GM18519 (cell line): ENCODE measurements at regions not wholly inside any gene's neighbourhood (a gene's known extent, or its start where the extent isn't known, plus 50 kb on each side); places are given as distances from the start of the nearest gene placed in this dataset.
"Not testable (repeated sequence)": the region's sequence is repeated elsewhere in the genome, so short reads cannot be mapped to it uniquely, and the experiment has no call there.

Experiments
- ATAC-seq: cut with Tn5 transposase; IDR thresholded peaks from one replicate; pipeline ENCODE4 v1.9.1; 2021; ENCODE audit warnings: mild to moderate bottlenecking, moderate library complexity; ENCODE audit not compliant: unreplicated experiment, low FRiP score

- ATAC-seq = no peak
These were observed 215.8 kb upstream of the LRRC4C start for GRCh38 chr11:41675205-41675604.

GRCh38 chr11:41713030-41713429 is 253.6 kb upstream of the LRRC4C start:
- ATAC-seq = no peak

DNA sequence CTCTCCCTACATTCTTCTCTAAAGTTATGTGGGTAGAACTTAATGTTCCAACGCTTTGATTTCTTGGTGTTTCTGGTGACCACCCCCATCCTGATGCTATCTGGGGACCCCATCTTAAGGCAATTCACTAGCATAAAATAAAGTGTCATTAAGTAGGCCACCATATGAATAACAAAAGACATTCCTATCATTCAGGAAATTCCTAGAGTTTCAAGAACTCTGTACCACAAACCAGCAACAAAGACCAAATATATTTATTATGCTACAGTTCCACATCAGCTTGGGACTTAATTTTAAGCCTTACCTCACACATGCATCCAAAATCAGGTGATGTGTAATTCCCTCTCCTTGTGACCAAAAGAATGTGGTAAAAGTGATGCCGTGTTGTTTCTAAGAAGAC is 254.6 kb upstream of the LRRC4C start:
- ATAC-seq = no peak

- no peak for ATAC-seq
These were observed 257.4 kb upstream of the LRRC4C start for GRCh38 chr11:41716862-41717261.

DNA sequence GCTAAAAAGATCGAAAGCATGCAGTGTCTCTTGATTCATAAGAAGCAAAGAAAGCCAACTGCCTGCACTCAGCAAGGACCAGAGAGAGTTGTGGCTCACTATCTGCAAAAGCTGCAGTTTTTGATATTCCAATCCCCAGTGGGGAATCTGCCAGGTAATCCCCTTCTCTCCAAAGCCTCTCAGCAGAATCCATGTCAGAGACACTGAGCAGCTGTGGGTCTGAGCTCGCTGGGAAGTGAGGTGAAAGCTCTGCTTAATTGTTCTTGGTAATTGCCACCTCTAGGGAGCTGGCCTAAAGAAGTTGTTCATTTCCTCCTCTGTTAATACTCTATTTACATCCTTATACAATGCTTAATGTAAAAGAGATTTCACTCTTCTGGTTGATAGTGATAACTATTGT is 261.3 kb upstream of the LRRC4C start:
- no peak for ATAC-seq

GRCh38 chr11:41728161-41728560 is 268.7 kb upstream of the LRRC4C start:
- not testable (repeated sequence) for ATAC-seq

DNA sequence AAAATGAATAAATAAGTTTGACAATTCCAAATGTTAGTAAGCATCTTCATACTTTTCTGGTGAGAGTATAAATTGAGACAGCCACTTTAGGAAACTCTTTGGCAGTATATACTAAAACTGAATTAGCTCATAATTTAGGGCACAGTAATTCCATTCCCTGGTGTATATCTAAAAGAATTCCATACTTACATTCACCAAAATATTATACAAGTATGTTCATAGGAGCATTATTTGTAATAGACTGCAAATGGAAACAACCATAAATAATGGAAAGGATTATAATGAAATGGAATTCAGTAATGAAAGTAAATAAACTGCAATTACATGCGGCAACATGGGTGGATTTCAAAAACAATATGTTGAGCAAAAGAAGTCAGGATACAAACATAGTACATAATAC is 315.8 kb upstream of the LRRC4C start:
- ATAC-seq = no peak

GRCh38 chr11:41779401-41779960 is 320.0 kb upstream of the LRRC4C start:
- ATAC-seq = no peak

DNA sequence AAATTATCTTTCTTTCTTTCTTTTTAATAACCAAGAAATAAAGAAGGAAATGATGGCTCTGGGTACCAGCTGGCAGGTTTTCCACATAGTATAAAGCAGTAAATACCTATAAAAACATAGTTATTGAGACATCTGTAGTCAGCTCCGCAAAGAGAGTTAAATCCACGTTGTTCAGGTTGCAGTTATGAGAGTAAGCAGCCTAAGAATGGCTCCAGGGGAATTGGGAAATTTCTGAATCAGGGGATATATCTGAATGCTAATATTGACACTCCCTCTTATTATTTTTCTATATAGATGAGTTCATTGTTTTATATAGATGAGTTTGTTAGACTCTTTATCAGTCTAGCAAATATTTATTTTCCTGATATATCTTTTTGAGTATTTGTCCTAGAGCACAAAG is 322.0 kb upstream of the LRRC4C start:
- no peak for ATAC-seq

DNA sequence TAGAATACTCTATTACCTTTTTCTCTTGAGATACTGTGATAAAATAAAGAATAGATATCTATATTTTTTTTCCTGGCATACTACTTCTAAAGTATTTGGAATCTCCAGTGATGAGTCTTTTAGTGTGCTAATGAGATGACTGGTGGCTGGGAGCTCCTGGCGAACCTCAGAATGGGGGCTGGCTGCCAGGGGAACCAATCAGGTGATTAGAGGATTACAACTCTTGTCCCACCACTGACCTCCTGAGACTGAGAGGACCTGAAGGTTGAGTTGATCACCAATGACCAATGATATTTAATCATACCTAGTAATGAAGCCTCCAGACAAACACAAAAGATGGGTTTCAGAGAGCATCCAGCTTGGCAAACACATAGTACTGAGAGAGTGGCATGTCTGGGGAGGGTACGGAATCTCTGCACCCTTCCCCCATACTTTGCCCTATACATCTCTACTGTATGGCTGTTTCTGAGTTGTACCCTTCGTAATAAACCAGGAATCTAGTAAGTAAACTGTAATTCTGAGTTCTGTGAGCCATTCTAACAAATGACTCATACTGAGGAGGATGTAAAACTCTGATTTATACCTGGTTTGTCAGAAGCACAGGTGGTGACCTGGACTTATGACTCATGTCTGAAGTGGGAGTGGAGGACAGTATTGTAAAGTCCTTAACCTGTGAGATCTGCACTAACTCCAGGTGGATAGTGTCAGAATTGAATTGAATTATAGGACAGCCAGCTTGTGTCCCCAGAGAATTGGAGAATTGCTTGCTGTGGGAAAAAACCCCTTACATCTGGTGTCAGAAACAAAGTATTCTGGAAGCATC is 325.3 kb upstream of the LRRC4C start:
- ATAC-seq = no peak

GRCh38 chr11:41786087-41786486 is 326.6 kb upstream of the LRRC4C start:
- no peak for ATAC-seq

GRCh38 chr11:41788177-41788576 is 328.7 kb upstream of the LRRC4C start:
- ATAC-seq = no peak

- no peak for ATAC-seq
These were observed 329.9 kb upstream of the LRRC4C start for GRCh38 chr11:41789376-41789775.

DNA sequence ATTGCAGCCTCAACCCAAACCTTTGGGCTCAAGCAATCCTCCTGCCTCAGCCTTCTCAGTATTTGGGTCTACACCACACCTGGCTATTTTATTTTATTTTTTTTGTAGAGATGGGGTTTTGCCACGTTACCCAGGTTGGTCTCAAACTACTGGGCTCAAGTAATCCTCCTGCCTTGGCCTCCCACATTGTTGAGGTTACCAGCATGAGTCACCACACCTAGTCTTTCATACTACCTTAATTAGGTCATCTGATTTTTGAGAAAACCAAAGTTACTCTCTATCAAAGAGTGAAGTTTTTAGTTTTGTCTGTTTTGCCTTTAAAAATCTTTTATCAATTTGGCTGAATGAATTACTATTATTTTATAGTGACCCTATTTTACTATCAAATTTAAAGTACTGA is 335.6 kb upstream of the LRRC4C start:
- ATAC-seq = no peak

- ATAC-seq = no peak
These were observed 340.3 kb upstream of the LRRC4C start for GRCh38 chr11:41799754-41800153.

GRCh38 chr11:41803895-41804294 is 344.4 kb upstream of the LRRC4C start:
- no peak for ATAC-seq

DNA sequence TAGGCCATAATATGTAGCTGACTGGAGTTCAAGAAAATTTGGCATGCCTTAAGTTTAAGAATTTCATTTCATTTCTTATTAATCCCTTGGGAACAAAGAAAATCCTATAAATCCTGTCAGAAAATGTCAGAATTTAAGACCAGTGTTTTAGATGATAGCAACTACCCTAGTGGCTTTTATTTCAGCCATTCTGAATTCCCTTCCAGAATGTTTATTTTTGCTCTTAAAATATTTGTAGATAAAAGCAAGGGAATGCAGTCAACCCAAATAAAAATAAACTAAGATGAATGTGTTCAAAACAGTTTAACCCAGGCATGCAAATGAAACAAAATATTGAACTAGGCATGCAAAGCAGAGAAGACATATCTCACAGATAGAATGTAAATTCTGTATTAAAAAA is 356.9 kb upstream of the LRRC4C start:
- ATAC-seq = no peak

GRCh38 chr11:41824287-41824686 is 364.8 kb upstream of the LRRC4C start:
- not testable (repeated sequence) for ATAC-seq

- ATAC-seq = no peak
These were observed 366.6 kb upstream of the LRRC4C start for GRCh38 chr11:41826085-41826484.

- no peak for ATAC-seq
These were observed 377.0 kb upstream of the LRRC4C start for GRCh38 chr11:41836431-41836830.

GRCh38 chr11:41842673-41843072 is 383.2 kb upstream of the LRRC4C start:
- no peak for ATAC-seq

GRCh38 chr11:41845066-41845465 is 385.6 kb upstream of the LRRC4C start:
- ATAC-seq = no peak
